ENCODE measurements at regions not wholly inside any gene's neighbourhood (a gene's known extent, or its start where the extent isn't known, plus 50 kb on each side); places are given as distances from the start of the nearest gene placed in this dataset.

DNA sequence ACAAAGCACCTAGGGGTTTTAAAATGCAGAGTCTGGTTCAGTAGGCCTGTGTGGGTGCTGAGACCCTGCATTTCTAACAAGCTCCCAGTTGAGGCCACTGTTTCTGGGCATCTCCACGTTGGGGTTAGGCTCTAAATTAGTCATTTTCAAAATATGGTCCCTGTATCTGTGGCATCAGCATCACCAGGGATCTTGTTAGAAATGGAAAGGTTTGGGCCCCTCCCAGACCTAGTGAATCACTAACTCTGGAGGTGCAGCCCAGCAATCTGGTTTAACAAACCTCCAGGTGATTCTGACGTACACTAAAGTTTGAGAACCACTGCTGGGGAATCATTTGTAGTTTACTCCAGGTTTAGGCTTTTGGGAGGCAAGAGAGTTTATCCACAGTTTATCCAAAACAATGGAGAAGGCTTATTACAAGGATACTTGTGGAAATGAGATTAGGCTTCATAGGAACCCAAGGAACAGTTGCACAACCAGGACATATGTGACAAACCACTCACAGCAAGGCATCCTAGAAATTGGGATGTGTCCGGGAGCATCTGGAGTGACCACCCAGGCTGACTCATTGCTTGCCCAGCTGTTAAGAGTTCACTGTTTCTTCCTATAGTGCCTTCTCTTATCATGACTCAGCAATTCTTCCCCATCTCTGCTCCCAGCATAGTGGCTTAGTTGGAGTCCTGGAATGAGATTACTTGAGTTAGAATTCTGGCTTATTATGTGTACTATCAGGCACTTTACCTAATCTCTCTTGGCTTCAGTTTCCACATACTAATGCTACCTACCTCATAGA, 71.6 kb upstream of the STXBP6 start:
- ATAC-seq = peak; percentile 28
- intact Hi-C loops (cut with DNase I) = no loop called here
- no peak for DNase-seq (ENCODE audit: low spot score)

DNA sequence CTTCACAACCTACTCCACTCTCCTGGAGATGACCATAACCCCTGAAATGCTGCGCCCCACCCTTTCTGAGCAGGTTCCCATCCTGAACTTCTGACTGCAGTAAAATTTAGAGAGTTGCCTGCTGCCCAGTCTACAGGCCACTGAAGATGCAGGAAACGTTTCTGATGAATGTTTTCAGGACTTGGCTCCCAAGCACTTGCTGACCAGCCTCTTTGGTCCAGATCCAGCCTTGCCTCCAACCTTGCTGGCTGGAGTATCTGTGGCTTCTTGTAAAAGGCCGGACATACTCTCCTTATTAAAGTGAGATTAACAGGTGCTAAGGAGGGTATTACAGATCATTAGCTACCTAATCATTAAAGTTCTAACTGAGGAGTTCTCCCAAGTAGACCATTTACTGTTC, 70.3 kb upstream of the STXBP6 start:
- no peak for ATAC-seq
- intact Hi-C loops (cut with DNase I) = no loop called here
- DNase-seq (ENCODE audit: low spot score) = no peak

DNA sequence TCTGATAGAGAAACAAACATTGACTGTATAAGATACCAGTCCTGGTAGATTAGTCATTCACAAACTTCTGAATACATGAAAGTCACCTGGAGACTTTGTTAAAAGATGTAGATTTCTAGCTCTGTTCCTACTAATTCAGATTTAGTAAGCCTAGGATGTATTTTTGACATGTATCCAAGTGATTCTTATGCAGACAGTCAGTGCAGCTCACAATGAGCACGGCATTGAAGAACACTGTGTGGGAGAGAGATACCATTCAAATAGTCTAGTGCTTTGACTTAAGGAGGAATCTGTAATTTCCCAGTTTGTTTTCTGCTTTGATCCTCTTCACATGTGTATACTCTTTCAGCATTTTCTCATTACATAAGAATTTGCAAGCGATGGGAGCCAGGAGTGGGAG, 68.7 kb upstream of the STXBP6 start:
- no peak for ATAC-seq
- intact Hi-C loops (cut with DNase I) = no loop called here
- no peak for DNase-seq (ENCODE audit: low spot score)

DNA sequence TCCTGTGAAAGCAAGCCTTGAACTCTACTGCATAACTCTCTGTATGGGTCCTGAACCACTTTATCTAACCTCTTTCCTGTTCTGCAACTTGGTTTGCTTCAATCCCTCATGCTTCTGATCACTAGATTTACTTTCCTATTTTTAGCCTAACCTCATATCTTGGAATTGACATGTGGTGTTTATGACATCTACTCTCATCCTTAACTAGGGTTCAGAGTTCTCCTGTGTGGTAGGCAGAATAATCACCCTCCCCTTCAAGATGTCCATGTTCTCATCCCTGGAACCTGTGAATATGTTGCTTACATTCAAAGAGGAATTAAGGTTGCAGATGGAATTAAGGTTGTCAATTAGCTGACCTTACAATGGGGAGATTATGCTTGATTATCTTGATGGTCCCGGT, 67.4 kb upstream of the STXBP6 start:
- ATAC-seq = no peak
- intact Hi-C loops (cut with DNase I) = no loop called here
- no peak for DNase-seq (ENCODE audit: low spot score)

DNA sequence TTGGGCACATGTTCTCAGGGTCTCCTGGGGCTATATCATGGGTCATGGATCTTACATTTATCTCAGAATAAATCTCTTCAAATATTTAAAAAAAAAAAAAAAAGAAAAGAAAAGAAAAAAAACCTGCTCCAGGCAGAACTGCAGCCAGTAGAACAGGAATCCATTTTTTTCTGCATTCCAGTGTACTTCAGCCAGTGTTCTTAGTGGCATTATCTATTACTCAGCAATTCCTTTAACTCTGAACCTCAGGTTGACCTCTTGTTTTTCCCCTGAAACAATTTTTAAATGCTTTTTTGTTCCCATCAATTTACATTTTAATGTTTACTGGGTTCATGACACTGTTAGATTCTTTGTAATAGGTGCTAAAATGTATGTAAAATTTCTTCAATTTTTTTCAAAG, 66.7 kb upstream of the STXBP6 start:
- intact Hi-C loops (cut with DNase I) = no loop called here
- no peak for ATAC-seq
- DNase-seq (ENCODE audit: low spot score) = no peak

DNA sequence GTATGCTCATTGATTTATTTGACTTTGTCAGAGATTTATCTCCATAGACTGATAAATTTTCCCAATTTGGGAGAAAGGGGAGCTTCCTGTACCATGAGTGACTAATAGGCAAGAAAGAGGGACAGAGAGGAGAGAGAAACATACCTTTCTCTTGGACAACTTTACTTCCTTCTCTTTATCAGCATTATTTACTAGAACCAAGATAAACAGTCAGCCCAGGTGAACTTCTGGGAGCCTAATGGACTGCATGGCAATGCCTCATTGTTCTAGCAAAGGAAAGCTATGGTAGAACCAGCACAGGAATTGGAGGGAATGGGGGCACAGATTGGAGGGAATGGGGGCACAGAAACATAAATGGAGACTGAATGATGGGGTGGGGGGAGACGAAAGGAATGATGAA, 63.4 kb upstream of the STXBP6 start:
- DNase-seq (ENCODE audit: low spot score) (no peak), ATAC-seq (no peak)
- intact Hi-C loops (cut with DNase I) = no loop called here

DNA sequence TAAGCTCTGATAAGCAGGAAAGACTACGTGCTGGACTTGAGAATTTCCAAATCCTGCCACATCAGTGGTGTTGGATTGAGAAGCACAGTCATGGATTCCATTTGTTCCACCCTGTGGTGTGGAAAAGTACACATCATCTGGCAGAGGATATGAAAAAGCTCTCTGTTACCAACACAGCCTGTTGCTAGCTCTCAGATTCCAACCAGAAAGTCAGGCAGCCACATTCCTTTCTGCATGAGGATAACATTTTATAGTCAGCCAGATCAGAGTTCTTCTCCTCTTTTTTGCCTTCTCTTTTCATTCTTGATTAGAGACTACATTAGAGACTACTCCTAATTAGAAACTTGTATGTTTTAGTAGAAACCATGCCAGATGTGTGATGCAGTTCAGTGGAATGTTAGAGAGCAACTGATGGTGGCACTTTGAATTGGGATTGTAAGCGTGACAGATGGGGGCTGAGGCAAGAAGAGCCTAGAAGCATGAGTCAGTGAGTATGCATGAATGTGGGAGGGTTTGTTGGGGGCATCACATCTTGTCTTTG, 61.2 kb upstream of the STXBP6 start:
- intact Hi-C loops (cut with DNase I) = no loop called here

DNA sequence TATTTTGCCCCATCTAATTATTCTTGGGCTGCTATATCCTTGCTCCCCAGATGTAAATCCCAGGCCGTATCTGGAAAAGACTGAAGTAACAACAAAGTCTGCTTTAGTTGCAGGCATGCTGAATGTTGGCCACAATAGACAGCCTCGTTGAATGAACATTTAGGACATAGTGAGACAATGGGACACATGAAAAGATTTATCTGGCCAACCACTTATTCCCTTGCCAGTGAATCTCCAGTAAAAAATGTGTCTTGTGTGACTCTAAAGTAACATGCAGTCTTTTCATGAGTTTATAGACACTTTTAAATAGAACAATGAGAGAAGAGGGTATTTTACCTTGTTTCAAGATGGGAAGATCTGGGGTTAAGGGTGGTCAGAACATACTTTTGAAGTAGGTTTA, 60.2 kb upstream of the STXBP6 start:
- ATAC-seq = no peak
- intact Hi-C loops (cut with DNase I) = no loop called here
- no peak for DNase-seq (ENCODE audit: low spot score)

More for the DNA sequence above, 61.2 kb upstream of the STXBP6 start:
- DNase-seq (ENCODE audit: low spot score) = no peak
- peak; percentile 72 for ATAC-seq

DNA sequence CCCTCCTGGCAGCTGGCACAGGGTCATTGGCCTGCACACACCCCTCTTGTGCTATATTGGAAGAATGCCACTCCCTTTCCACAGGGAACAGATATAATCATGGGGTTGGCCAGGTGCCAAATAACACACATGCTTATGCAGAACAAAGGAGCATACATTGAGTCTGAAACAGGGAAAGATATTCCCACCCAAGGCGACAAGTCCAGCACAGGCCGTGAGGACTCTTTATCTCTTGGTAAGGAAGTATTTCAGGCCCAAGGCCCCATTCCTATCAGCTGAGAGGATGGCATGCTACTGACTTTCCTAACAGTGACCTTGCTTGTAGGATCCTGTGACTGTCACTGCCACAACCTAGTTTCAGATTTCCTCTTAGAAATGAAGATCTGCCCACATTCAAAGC, 59.0 kb upstream of the STXBP6 start:
- ATAC-seq (no peak), DNase-seq (ENCODE audit: low spot score) (no peak)
- intact Hi-C loops (cut with DNase I) = no loop called here

DNA sequence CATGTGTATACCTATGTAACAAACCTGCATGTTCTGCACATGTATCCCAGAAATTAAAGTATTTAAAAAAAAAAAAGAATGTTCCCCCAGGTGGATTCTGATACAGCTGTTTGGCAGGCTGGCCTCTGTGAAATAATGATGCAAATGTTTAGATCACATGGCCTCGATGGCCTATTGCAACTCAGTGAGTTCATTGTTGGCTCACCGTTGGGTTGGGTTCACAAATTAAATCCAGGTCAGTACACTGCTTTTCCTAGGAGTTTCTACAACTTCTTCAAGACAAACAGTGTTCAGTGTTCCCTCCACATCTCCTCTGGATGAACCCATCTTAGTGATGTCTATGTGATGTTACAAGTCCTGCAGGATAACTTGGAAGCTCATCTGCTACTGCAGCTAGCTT, 58.3 kb upstream of the STXBP6 start:
- ATAC-seq (no peak), DNase-seq (ENCODE audit: low spot score) (no peak)
- intact Hi-C loops (cut with DNase I) = no loop called here

DNA sequence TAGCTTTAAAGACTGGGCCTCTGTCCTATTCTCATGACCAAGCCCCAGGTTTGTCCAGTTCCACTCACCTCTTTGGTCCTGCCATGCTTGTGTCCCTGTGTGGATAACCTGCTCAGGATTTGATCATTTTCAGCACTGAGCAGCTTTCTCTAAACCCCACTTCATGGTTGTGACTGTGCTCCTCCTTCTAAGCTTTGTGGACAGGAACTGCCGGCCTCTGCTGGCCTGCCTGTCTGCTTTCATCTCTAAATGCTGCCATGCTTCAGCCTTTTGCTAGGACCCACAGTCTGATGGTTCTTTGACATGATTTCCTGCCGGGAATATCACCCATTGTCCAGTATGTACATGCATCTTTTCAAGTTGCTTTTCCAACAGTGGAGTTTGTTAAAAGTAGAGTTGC, 53.9 kb upstream of the STXBP6 start:
- ATAC-seq (no peak), DNase-seq (ENCODE audit: low spot score) (no peak)
- intact Hi-C loops (cut with DNase I) = no loop called here

DNA sequence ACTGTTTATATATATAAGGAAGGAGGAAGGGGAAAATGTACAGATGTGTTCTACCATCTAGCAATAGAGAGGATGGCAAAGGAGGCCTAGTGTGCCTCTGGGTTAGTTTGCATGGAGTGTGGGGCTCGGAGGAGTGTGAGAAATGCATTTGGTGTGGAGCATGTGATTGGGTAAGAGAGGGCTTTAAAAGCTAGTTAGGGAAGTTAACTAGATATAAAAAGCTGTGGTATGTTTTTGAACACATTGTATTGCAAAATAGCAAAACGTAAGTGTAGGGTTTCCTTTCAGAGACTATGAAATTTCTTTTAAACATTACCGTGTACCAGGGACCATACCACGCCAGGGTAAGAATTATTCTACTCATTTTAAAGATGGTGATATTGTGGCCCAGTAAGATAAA, 53.3 kb upstream of the STXBP6 start:
- intact Hi-C loops (cut with DNase I) = no loop called here
- DNase-seq (ENCODE audit: low spot score) (no peak), ATAC-seq (no peak)

DNA sequence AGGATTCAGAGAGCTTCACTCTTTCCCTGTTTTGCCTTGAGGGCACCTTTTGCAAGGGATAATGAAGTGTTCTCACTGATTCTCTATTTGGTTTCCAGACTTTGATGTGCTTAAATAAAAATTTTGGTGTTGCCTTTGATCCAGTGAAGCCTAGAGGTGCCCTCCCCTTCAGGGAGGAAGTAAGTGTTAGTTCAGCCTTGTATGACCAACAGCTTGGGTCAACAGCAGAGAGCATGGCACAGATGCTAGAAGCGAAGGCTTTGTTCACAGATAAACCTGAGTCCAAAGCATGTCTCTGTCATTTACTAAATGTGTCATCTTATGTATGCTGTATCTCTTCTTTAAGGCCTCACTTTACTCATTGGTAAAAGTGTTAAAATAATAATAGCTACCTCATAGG, 52.8 kb upstream of the STXBP6 start:
- ATAC-seq = no peak
- no peak for DNase-seq (ENCODE audit: low spot score)
- intact Hi-C loops (cut with DNase I) = no loop called here

DNA sequence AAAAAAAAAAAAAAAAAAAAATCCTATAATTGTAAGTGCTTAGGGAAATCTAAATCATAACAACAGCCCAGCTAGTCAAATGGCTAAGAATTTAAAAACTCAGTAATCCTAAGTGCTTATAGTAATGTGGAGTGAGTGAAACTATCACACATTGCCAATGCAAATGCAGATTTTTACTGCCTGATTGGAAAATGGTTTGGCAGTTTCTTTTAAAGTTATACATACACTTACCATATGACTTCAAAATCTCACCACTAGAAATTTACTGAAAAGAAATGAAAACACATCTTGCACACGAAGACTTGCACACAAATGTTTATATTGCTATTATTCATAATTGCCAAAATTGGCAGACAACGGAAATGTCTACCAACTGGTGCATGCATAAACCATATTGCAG, 51.3 kb upstream of the STXBP6 start:
- DNase-seq (ENCODE audit: low spot score) (no peak), ATAC-seq (no peak)
- intact Hi-C loops (cut with DNase I) = no loop called here

Measured in sciatic nerve (tissue), 2 donors.